ENCODE measurements at regions not wholly inside any gene's neighbourhood (a gene's known extent, or its start where the extent isn't known, plus 50 kb on each side); places are given as distances from the start of the nearest gene placed in this dataset.

DNA sequence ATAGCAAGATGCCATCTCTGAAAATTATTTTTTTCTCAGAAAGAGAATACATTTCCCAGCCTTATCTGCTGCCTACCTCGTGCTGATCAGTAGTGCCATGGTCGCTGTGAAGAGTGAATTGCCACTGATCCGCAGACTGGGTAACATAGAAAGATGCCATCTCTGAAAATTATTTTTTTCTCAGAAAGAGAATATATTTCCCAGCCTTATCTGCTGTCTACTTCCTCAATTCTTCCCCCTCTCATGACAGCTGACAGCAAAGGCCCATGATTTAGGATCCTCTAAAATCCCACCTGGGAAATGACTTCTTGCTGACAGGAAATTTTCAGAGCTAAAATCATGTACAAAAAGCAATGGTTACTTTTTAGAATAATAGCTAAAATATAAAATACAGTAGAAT is 92.5 kb upstream of the AHR start:
- TF ChIP-seq POLR2A (IDR thresholded peaks at IDR 0.05) (no peak), EP300 (IDR thresholded peaks at IDR 0.05) (no peak), POLR2AphosphoS5 (IDR thresholded peaks at IDR 0.05) (no peak)
- TF ChIP-seq, protein P1, sequence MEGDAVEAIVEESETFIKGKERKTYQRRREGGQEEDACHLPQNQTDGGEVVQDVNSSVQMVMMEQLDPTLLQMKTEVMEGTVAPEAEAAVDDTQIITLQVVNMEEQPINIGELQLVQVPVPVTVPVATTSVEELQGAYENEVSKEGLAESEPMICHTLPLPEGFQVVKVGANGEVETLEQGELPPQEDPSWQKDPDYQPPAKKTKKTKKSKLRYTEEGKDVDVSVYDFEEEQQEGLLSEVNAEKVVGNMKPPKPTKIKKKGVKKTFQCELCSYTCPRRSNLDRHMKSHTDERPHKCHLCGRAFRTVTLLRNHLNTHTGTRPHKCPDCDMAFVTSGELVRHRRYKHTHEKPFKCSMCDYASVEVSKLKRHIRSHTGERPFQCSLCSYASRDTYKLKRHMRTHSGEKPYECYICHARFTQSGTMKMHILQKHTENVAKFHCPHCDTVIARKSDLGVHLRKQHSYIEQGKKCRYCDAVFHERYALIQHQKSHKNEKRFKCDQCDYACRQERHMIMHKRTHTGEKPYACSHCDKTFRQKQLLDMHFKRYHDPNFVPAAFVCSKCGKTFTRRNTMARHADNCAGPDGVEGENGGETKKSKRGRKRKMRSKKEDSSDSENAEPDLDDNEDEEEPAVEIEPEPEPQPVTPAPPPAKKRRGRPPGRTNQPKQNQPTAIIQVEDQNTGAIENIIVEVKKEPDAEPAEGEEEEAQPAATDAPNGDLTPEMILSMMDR (IDR thresholded peaks at IDR 0.05), result no peak
